GM04504 (cell line): ENCODE measurements at regions not wholly inside any gene's neighbourhood (a gene's known extent, or its start where the extent isn't known, plus 50 kb on each side); places are given as distances from the start of the nearest gene placed in this dataset.

Experiments
- DNase-seq: peaks from one replicate; pipeline ENCODE4 v3.0.0-alpha.2; 2012; ENCODE audit warnings: low read depth

DNA sequence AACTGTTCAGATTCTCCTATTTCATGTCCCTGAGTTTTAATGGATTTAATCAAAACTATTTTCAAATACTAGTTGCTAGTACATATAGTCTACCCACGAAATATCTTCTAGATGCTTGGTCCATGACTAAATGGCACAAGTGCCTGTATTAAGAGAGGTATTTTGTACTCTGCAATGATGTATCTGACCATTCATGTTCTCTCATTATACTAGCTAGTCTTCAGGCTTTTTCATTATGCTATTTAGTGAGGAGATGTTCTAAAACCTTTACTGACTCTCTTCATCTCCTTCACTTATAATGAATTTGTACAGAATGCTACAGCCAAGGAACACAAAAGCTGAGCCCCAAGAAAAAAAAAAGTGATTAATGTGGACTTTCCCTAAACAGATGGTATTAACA is 222.5 kb downstream of the AHR start:
- no peak for DNase-seq

DNA sequence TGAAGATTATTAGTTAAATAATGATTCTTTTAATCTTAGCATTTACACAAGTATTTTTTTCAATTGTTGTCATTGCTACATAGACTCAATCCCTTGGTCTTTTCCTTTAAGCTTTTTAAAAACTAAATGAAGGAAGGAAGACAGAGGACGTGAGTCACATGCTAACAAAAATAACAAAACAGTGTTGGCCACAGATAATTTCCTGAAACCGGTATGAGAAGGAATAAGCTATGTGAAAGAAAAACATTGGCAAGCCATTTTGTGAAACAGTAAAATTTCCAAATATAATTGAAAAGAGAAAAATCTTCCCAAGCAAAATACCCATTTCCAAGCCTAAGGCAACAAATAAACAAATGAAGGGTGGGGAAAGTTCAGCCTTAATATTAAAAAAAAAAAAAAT is 223.0 kb downstream of the AHR start:
- no peak for DNase-seq

DNA sequence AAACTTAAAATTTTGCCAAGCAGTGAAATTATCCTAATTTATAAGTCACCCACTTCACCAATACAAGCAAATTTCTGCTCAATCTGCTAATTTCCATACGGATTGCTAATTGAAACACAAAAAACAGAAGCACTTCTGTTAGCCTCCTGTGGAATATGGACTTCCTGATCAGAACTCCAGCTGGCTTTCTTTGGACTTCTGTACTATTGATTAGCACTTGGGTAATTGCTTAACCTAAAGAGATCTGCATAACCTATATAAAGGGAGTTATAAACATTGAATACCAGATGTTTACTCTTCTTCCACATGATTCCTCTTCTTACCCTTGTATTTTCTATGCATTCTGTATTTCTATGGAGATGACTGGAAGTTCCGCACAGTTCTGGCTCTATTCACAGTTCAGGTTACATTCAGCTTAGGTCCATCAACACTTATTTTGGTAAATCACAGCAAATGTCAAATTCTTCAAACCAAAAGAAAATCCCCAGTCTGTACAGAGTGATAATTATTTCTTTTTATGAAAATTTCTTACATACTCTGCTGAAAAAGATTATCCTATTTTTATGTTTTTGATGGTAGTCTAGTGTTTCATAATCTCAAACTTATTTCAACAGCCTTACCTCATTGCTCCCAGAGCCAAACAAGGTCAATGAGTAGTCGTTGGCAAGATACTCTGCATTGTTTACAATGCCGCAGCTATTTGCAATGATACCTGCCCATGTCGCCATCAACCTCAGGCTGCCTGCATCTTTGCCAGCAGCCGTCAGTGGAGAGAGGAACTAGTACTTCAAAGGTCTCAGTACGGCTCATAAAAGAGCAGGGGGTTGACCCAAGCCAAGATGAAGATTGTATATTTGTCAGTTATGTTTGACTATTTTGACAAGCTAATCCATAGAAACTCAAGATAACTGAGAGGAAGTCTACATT is 225.6 kb downstream of the AHR start:
- DNase-seq = peak; percentile 66

DNA sequence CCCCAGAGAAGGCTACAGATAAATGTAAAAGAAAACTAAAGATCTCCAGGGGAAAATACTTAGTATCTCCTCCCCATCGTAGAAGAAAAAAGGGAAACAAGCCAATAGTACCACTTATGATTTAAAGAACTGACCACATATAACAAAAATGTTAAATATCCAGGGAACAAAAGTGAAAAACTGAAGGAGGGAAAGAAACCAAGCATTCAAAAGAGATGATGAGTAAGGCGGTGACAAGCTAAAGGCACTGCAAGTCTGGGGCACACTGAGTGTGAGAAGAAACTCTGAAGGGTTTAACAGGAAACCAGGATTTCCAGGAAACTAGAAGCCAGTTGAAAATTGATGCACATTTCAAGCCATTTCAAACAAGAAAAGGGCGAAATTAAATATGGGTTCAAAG is 226.3 kb downstream of the AHR start:
- DNase-seq = no peak

DNA sequence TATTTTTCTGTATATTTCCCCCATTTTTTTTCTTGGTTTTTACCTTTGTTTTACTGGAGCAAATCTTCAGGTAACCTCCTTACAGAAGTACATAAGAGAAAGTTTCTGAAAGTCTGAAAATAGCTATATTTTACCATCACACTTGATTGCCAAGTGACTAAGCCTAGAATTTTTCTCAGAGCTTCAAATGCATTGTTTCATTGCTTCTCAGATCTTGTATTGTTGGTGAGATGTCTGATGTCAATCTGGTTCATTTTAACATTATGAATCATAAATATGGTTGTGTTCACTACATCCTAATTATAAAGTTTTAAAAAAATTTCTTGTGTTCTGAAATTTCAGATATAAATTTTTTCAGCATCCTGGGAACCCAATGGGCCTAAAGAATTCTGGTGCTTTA is 228.2 kb downstream of the AHR start:
- no peak for DNase-seq

DNA sequence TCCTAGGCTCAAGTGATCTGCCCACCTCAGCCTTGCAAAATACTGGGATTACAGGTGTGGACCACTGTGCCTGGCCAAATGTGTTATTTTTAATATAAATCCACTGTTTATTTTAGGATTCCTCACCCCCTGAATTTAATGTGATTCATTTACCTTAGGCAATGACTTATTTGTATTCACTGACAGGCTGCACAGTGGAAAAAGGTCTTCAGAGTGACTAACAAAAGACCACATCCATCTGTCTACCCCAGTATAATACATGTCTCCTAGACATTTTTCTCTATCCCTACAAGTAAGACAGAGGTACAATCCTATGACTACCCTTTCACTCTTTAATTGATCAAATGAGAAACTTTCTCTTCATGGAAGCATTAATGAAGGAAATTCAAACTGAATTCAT is 230.2 kb downstream of the AHR start:
- DNase-seq = no peak

DNA sequence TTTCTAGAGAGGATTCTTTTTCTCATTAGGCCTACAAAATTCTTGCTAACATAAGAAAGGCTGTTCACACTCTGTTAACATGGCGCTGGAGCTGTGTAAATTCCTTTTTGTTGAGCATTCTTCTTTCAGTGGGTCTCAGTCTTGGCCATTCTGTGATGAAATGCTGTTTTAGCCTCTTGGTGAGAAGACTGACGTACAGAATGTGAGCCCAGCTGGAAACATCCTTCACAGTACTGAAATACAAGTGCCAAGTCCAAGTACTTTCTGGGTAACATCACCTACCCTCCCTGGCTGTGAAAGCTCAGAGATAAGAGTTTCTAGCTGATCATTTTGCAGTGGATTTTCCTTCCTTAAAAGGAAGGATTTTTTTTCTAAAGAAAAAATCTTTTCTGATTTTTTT is 231.8 kb downstream of the AHR start:
- no peak for DNase-seq

DNA sequence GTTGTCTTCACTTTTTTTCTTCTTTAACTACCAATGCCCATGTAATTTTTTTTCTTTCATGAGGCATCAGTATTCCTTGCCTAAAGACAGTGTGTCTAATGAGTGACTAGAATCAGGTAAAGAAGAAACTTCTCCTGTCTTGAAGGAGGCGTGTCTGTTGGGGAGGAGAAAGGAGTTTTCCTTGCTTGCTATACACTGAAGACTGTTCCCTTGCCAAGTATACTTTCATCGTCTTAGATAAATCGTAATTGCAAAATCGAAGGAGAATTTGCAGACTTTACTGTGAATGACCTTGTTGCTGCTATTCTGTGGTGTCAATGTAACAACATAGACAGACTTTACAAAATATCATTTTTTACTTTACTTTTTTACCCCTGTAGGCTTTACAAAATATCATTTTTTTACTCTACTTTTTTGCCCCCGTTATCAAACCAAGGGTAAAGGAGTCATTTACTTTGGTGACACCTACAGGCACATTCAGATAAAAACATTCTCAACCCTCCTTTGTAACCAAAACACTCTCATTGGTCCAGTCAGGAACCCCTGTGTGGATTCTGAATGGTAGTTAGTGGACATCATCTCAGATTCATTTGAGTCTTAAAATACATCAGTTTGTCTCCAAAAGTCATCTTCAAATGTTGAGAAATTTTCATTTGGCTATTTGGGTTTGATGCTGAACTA is 232.4 kb downstream of the AHR start:
- DNase-seq = no peak

DNA sequence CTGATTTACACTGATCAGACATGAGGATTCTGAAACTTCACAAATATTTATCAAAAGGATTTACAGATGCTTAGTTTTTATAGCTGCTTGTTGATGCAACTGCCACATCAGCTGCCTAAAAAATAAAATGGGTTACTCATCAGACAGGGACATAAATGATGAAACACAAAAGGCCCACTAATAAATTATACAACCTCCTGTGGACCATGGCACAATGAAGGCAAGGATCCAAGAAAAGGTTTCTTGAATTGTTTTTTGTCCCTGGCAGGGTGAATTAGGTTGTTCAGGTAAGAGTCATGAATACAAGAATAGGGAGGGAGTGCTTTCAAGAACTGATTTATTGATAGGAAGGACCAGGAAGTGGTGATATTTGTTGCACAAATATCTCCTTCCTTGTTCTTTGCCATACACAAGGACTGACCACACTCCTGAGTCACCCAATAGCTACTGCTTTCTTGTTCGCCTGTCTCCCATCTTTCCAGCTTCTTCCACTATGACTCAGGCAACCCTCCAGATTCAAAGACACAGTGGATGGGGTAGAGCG is 234.5 kb downstream of the AHR start:
- DNase-seq = peak; percentile 89

DNA sequence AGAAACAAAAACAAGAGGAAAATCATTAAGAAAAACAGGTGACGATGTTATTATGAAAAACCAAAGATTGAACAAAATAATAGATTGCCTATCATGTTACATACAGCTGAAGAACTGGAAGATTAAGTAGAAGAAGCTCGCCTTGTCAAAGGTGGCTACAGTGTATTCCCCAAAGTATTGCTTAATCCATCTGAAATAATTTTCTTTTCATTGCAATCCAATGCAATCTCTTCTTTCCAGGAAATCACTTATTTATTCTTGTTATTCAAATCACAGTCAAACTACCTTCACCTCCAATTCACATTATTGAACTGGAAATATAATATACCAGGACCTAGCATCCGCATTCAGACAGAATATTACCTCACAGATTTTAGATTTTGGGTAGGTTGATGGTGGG is 235.9 kb downstream of the AHR start:
- DNase-seq = no peak

DNA sequence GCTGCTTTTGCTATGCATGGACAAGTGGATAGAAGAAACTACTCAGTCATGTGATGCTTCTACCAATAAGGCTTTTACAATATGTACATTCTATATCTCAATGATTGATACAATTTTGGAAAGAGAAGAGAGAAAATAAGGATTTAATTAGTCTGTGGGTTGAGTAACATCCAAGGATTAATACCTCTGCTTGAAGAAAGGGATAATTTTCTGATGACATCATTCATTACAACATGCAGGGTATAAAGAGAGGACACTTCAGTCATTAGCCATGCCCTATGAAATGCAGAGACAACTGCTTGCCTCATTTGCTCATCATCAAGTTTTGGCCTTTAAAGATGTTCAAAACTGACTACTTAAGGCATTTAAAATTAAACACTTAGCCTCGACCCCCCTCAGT is 237.3 kb downstream of the AHR start:
- DNase-seq = peak; percentile 58

DNA sequence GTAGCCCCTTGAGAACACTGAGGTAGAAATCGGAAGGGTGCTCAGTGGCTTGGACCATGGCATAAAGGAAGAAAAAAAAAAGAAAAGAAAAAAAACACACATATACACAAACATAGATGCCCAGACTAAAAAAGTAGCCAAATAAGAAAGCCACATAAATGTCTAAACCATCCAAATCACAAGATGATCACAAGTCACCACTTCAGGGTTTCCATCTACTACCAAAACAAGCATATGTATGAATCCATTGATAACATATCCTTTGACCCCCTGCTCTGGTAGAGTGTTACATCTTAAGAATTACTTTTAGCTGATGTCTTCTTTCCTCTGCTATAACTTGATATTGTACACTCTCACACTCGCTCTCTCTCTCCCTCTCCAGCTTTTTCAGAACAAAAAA is 245.9 kb downstream of the AHR start:
- DNase-seq = no peak

DNA sequence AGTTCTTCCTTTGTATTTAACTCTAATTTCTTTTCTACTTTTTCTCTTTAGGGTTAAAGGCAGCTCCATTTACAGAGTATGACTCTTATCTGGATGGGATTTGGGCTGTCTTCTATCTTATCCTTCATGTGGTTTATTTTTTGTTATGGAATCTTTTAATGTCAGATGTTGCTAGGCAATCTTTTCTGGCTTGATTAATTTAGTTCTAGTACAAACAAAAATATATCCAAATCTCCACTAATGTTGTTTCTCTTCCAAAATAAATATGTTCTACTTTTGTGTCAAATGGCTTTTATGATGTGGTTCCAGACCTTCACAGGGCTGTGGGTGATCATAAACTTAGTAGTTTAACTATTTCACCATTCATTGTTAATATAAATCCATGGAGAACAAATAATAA is 246.9 kb downstream of the AHR start:
- DNase-seq = no peak

DNA sequence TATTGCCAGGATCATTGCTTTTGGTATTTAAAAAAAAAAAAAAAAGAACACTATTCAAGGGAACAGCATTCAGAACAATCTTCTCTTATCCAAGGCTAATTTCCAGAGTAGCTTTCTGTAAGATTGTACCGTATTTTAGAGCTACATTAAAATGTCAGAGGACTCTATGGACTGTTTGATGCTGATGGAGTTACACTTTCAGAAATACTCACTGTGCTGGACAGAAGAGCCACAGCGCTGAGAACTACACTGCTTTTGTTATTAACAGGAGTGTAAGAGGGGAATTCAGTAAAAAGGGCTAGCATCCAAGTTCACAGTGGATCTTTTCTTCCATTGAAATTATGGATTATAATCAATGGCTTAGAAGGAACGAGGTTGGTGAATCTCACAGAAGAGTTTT is 247.7 kb downstream of the AHR start:
- no peak for DNase-seq

DNA sequence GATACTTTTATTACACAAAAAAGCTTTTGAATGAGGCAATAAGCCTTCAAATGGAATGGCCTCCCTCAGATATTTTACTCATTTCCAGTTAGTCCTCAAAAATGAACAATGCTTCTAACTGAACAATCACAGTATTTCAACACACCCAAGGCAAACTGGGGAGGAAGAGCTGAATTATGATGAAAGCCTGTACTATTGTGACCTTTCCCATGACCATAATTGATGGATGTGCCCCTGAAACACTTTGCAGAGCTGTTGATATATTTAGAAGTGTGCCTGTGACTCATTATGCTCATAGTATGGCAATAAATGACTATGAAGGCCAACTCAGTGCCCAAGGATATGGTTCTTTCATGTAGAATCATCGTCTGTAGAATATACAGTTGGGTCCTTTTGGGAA is 248.1 kb downstream of the AHR start:
- DNase-seq = peak; percentile 66

DNA sequence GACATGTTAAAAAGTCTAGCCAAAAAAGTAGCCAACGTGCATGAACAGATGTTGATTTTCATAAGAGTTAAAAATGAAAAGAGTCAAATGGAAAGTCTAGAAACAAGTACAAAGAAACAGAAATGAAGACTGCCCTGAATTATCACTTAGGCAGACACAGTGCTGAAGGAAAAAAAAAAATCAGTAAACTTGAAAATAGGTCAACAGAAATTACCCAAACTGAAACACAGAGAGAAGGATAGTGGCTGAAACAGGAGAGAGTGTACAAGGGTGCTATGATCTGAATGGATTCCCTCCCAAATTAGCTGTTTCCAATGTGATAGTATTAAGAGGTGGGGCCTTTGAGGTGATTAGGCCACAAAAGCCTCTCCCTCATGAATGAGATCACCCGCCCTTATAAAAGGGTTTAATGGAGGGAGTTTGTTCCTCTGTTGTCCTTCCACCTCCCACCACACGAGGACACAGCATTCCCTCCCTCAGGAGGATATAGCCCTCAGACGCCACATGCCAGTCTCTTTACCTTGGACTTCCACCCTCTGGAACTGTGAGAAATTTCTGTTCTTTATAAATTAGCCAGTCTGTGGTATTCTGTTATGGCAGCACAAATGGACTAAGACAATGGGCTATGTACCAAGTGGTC is 249.7 kb downstream of the AHR start:
- no peak for DNase-seq

DNA sequence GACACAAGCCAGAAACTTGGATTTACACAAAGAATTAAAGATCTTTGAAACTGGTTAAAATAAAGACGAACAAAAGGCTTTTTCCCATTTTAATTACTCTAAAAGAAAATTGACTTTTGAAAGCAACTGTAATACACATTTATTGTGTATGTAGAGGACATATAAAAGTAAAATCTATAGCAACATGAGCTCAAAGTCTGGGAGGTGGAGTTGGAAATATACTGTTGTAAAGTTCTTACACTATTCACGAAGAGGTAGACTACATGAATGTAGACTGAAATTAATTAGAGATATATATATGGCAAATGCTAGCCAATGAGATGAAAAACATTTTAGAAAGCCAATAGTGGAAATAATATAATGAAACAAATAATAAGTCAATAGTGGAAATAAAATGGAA is 251.0 kb downstream of the AHR start:
- no peak for DNase-seq

DNA sequence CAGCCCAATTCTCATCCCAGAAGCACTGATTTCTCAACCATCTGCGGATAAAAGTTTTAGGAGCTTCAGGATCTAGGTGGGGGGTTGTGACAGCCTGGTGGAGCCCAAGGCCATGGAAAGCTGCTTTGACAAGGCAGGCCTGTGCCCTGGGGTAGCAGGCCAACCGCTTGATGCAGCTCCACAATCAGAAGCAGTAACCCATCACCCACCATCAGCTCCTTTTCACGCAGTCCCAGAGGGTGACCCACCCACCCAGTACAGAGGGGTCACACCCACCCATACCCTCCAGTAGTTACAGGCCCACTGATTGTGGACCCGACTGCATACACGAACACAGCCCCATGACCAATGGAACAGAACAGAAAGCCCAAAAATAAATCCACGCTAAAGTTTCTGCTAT is 253.9 kb downstream of the AHR start:
- DNase-seq = no peak

DNA sequence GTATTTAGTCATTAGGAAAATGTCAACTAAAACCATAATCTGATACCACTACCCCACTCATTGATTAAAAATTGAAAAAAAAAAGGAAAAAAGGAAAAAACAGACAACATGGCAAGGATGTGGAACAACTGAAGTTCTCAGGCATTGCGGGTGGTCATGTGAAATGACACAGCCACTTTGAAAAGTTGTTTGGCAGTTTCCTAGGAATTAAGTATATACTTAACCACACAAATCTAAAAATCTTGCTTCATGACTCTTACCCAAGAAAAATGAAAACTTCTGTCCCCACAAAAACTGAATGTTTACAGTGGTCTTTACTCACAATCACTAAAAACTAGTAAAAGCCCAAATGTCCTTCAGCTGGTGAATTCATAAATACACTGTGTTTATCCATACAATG is 254.5 kb downstream of the AHR start:
- no peak for DNase-seq

DNA sequence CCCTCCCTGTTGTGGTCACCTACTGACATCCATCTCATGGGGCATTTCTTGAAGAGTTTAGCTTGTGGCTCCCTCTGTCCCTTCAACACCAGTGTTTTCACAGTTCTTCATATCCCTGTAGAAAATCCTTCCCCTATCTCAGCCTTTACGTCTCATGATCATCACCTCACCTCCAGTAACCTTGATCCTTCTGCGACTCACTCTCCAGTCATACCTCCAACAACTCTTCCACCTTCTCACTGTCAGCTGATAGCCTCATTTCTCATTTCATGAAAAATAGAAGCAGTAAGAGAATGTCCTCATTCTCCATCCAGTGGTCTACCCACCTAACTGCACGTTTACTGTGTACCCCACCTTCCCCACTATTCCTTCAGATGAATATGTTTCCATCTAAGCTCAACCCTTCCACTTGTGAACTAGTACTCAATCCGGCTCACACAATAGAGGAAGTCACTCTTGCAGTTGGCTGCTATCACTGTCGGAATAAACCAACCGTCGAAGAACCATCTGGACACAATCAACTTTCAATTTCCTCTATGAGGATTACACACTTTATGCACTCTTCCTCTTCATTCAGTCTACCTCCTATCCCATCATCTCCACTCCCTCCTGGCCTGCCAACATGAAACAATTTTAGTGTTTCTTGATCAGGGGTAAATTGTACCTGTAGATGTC is 256.0 kb downstream of the AHR start:
- DNase-seq = no peak

DNA sequence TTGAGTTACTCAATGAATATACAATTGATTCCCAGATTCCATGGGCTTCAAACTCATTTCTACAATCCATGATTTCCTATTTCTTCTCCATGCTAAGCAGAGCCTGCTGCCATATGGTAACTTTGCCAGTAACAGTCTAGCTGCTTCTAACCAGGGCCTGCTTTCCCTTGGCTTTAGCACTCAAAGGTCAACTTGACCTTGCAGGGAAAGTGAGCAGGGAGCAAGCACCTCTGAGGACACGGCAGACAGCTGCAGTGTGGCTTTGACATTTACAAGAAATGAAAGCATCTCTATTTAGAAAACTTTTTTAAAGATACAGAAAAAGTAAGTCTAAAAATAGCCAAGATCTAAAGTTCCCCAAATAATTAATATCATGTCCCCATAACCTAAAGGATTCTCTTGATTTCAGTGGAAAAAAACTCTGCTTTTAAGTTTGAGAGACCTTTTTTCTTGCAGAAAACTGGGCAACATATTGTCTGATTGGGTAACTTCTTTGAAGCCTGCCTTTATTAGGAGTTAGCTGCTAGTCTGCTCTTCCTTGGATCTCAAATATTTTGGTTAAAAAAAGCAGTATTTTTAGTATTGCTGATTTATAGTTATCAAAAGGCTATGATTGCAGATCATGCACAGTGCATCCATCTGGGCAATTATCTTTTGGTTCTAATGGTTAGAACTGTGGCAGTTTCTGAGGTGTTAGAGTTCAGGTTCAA is 257.9 kb downstream of the AHR start:
- no peak for DNase-seq

DNA sequence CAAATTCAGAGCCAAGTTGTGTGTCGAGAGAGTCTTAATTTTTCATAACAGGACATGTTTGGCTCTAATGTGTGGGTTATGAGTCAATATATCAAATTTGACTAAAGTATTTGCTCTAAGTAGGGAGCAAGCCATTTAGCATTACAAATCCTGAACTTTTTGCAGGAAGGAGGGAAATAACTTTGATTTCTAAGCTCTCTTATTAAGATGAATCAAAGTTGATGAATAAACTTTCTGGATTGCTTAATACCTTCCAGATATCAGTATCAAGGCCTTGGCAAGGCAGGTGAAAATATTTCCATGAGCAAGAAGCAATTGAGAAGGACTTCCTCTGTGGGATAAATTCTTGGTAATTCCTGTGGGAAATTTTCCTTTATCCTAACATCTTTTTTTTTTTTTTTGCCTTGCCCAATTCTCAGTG is 258.8 kb downstream of the AHR start:
- DNase-seq = no peak
